ENCODE measurements at regions not wholly inside any gene's neighbourhood (a gene's known extent, or its start where the extent isn't known, plus 50 kb on each side); places are given as distances from the start of the nearest gene placed in this dataset.
"Not testable (repeated sequence)": the region's sequence is repeated elsewhere in the genome, so short reads cannot be mapped to it uniquely, and the experiment has no call there.

GRCh38 chr12:76666290-76666835 lies 97.6 kb upstream of the ZDHHC17 start:
- DNase-seq = no peak

GRCh38 chr12:76669981-76670380 lies 93.9 kb upstream of the ZDHHC17 start:
- DNase-seq = no peak

DNA sequence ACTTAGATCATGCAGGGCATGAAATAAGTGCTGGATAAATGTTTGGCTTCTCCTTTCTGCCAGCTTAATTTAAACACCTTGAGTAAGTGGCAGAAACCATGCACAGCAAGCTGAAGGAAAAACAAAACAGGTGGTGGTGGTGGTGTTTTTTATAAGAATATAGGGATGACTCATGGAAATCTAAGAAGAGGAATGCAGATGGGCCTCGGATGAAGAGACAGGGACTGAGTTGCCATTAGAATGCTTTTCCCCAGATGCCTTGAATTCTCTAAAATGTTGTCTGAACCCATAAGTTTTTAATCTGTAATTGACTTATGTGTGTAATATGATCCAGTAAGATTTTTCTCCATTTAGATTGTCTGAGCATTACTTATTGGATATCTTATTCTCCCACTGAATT lies 93.1 kb upstream of the ZDHHC17 start:
- no peak for DNase-seq

DNA sequence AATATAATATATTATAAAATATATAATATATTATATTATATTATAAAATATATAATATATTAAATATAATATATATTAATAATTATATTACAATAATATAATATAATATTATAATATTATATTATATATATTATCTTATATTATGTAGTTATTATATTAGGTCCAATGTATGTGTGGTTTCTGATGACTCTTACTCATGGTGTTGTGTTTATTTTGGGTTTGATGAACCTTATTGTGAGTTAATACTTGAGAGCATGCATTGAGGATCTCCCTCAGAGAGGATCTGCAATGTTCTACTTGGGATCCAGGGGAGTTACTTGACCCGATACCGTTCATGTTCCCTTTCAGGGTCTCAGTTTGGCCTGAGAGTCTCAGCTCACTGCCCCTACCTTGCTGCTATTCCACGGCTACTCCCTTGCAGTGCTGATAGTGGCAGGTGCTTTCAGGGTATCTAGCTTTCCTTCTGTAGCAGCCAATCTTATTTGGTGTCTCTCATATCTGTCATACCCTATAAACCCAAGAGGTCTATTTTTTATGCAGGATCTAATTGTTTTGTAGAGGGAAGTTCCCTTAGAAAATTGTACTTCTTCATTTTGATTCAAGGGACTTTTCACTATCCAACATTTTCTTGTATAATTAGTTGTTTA lies 89.1 kb upstream of the ZDHHC17 start:
- DNase-seq = no peak

- DNase-seq = not testable (repeated sequence)
Observed at GRCh38 chr12:76676261-76676660, 87.7 kb upstream of the ZDHHC17 start.

GRCh38 chr12:76678992-76679391 lies 84.9 kb upstream of the ZDHHC17 start:
- DNase-seq = no peak

DNA sequence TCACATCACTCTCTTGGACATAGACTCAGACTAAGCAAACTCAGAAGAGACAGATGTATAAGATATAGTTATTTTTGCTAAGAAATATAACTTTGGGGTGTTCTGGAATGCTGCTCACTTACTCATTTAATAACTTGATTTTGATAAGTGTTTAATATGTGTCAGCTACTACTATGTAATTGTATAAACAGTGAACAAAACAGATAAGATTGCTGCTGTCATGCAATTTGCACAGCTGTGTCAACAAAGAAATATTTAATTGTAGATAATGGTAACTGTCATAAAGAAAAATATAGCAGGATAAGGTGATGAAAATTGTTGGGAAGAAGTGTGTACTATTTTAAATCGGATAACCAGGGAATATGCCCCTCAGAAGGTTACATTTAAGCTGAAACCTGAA lies 84.1 kb upstream of the ZDHHC17 start:
- no peak for DNase-seq

- no peak for DNase-seq
Observed at GRCh38 chr12:76680940-76681339, 83.0 kb upstream of the ZDHHC17 start.

- no peak for DNase-seq
Observed at GRCh38 chr12:76685246-76685678, 78.7 kb upstream of the ZDHHC17 start.

- no peak for DNase-seq
Observed at GRCh38 chr12:76687981-76688380, 75.9 kb upstream of the ZDHHC17 start.

- DNase-seq = no peak
Observed at GRCh38 chr12:76688631-76689030, 75.3 kb upstream of the ZDHHC17 start.

- no peak for DNase-seq
Observed at GRCh38 chr12:76690921-76691700, 72.8 kb upstream of the ZDHHC17 start.

DNA sequence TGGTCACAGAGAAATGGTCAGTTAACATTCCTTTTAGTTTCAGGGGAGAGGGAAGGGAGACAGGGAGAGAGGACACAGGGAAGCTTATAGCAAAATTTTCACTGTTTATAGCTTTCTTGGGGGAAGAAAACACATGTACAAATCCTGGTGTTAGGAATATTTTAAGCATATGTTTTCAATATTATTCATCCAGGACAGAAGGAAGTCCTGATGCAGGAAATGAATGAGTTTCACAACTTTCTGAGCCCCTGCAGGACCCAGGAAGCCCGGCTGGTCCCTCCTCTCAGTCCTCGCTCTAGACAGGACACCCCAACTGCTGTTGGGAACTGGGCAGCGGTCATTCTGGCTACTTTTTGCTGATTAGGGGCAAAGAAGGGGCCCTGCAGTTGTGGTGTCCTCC lies 71.1 kb upstream of the ZDHHC17 start:
- no peak for DNase-seq

DNA sequence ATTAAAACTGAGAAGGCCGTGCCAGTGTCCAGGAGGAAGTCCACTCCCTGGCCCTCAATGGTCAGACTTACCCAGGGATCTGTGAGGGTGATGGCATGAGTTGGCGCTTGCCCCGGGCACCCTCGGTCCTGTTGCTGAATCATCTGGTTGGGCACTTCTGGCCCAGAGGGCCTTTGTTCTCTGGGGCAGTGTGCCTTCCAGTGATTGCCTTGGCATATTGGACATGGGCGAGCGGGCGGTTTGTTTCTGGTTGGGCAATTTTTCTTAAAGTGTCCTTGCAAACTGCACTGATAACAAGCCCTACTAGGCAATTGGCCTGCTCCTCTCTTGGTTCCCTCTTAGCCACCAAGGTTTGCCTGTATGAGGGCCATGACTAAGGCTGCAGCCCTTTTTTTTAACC lies 69.5 kb upstream of the ZDHHC17 start:
- no peak for DNase-seq

DNA sequence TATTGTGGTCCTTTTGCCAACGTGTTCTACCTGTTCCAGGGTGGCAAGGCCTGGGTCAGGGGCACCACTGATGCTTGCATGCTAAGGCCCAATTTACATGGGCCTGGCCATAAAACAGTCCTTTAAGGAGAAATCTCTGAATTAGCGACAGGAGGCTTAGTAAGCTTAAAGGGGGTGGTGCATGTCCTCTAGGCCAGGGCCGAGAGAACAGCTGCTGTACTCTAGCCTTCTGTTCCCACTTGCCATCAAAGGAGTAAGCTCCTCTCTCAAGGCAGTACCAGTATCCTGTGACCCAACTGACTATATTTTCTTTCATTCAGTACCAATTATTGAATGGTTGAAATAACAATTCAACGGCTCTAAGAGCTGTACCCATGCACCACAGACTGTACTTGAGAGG lies 67.7 kb upstream of the ZDHHC17 start:
- DNase-seq = no peak

GRCh38 chr12:76697849-76698248 lies 66.1 kb upstream of the ZDHHC17 start:
- no peak for DNase-seq

GRCh38 chr12:76698316-76698715 lies 65.6 kb upstream of the ZDHHC17 start:
- DNase-seq = no peak

DNA sequence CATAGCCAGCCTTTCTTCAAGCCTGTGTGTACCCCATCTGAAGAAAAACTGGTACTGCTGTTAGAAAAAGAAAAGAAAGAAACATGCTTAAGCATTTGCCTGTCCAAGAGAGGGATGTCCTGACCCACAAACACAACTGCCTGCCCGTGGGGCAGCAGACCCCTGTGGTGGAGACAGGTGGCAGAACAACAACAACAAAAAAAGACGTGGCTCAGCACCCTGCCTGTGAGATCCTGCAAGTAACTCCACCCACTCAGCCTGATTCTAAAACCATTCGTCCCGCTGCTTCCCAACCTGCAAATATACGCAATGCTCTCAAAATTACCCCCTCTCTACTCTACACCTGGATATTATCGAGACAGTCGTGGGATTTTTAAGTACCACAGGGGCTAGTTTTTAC lies 64.9 kb upstream of the ZDHHC17 start:
- DNase-seq = no peak

DNA sequence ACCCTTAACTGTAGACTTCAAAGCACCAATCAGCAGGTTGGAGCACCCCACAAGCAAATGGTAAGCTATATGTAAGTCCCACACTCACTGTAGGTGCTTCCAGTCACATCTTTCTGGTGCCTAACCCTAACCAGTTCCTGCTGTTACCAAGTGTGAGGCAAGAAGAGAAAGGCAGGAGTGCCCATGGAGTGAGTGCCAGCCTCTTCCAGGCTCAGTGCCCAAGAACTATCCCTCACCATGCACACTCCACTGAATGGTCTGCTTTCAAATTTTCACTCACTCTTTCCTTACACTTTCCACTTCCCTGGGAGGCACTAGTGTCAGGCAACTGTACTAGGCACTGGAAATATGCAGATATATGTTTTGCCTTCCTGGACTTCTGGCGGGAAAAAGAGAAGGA lies 62.2 kb upstream of the ZDHHC17 start:
- no peak for DNase-seq

GRCh38 chr12:76702946-76703345 lies 61.0 kb upstream of the ZDHHC17 start:
- DNase-seq = no peak

DNA sequence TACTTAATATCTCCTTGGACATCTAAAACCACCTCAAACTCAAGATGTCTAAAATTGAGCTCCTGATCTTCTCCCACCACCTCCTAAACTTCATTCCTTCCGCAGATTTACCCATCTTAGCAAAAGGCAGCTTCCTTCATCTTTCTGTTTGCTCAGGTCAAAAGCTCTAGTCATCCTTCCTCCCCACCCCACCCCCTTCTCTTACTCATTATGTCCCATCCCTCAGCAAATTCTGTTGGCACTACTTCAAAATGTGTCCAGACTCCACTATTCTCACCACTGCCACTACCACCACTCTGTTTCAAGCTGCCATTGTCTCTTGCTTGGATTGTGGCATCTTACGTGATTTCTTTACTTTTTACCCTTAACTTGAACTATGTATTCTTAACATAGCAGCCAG lies 59.2 kb upstream of the ZDHHC17 start:
- DNase-seq = no peak

GRCh38 chr12:76706101-76706500 lies 57.8 kb upstream of the ZDHHC17 start:
- DNase-seq = no peak

GRCh38 chr12:76706761-76707160 lies 57.2 kb upstream of the ZDHHC17 start:
- no peak for DNase-seq

GRCh38 chr12:76707772-76708171 lies 56.1 kb upstream of the ZDHHC17 start:
- no peak for DNase-seq
